GM12878 (cell line): ENCODE measurements at regions not wholly inside any gene's neighbourhood (a gene's known extent, or its start where the extent isn't known, plus 50 kb on each side); places are given as distances from the start of the nearest gene placed in this dataset.

Source experiments
- ATAC-seq: fragments of 200-7000 bp; cut with Tn5 transposase; 3 replicates; pipeline ENCODE4 v1.9.1; 2020; ENCODE audit warnings: mild to moderate bottlenecking, moderate library complexity
- BruUV-seq: library from RNA; stranded (reverse); fragments of 400-500 nt; replicated peaks from 2 replicates; lab custom pipeline; 2021; lab: Mats Ljungman, UMichigan
- CTCF ChIA-PET: fragments of 300-600 bp; sonication (Branson Sonifier 250); formaldehyde crosslinking; extraction: SDS; loops from one replicate; lab custom pipeline; 2021; ENCODE audit warnings: inconsistent platforms; lab: Yijun Ruan, JAX
- POLR2A ChIA-PET: fragments of 350-600 bp; formaldehyde crosslinking; extraction: SDS; loops from one replicate; lab custom pipeline; 2021; ENCODE audit warnings: inconsistent platforms; lab: Charles Lee
- RAD21 ChIA-PET: fragments of 300-600 bp; sonication (Branson Sonifier 250); formaldehyde crosslinking; loops from one replicate; lab custom pipeline; 2023; ENCODE audit warnings: antibody characterized with exemption; ENCODE audit not compliant: unreplicated experiment; lab: Charles Lee
- SMC1A ChIA-PET: fragments of 300-600 bp; sonication (Branson Sonifier 250); formaldehyde crosslinking; loops from one replicate; lab custom pipeline; 2023; ENCODE audit not compliant: unreplicated experiment, uncharacterized antibody; lab: Charles Lee
- DNase-seq: peaks from one replicate; pipeline ENCODE4 v3.0.0-alpha.2; 2011; ENCODE audit warnings: low read depth, low spot score
- FAIRE-seq: peaks from 3 replicates; lab custom pipeline; 2011; peaks lifted over from hg19 to GRCh38; lab: Jason Lieb, UNC
- H2AFZ ChIP-seq: 2 replicates; pipeline ENCODE4 v1.6.0; 2011; ENCODE audit warnings: low read depth, low read length, control low read depth; ENCODE audit not compliant: control insufficient read depth
- H3K27ac ChIP-seq: 2 replicates; pipeline ENCODE4 v1.5.1; 2011; ENCODE audit warnings: control low read depth; ENCODE audit not compliant: control insufficient read depth, insufficient read depth
- H3K27me3 ChIP-seq, 2 experiments: replicated peaks in 1 of 2; 2 replicates each; pipeline versions ENCODE4 v1.6.0 to v1.6.1; 2011; ENCODE audit warnings: low read length in 1 of 2; ENCODE audit not compliant: control insufficient read depth in 2 of 2, insufficient read depth in 2 of 2
- H3K36me3 ChIP-seq, 2 experiments: 2 replicates each; pipeline ENCODE4 v1.5.1; 2011; ENCODE audit warnings: low read length in 1 of 2; ENCODE audit not compliant: control insufficient read depth in 2 of 2, insufficient read depth in 2 of 2
- H3K4me1 ChIP-seq: 2 replicates; pipeline ENCODE4 v1.6.1; 2011; ENCODE audit warnings: mild to moderate bottlenecking, low read length, moderate library complexity, mixed read lengths; ENCODE audit not compliant: control insufficient read depth, insufficient read depth
- H3K4me2 ChIP-seq: 2 replicates; pipeline ENCODE4 v1.6.0; 2011; ENCODE audit warnings: control low read depth; ENCODE audit not compliant: control insufficient read depth, insufficient read depth
- H3K4me3 ChIP-seq: fragments of 200-600 bp; sonication (generic); 2 replicates; pipeline ENCODE4 v1.5.1; 2016
- H3K79me2 ChIP-seq: 2 replicates; pipeline ENCODE4 v1.6.0; 2011; ENCODE audit warnings: low read length; ENCODE audit not compliant: control insufficient read depth, insufficient read depth
- H3K9ac ChIP-seq: 2 replicates; pipeline ENCODE4 v1.8.0; 2011; ENCODE audit warnings: low read length, control low read depth, mixed read lengths; ENCODE audit not compliant: control insufficient read depth, insufficient read depth
- H3K9me3 ChIP-seq: replicated peaks from 3 replicates; pipeline ENCODE4 v1.5.1; 2011; ENCODE audit warnings: mild to moderate bottlenecking, low read length; ENCODE audit not compliant: control insufficient read depth, insufficient read depth
- H4K20me1 ChIP-seq: 2 replicates; pipeline ENCODE4 v1.6.0; 2011; ENCODE audit not compliant: control insufficient read depth, insufficient read depth
- ATF2 ChIP-seq: IDR thresholded peaks from 2 replicates; pipeline ENCODE4 v1.6.1; 2012; ENCODE audit warnings: low read length, inconsistent platforms
- BCL11A ChIP-seq: IDR thresholded peaks from 2 replicates; pipeline ENCODE4 v1.6.1; 2011; ENCODE audit warnings: low read depth, low read length
- FOXM1 ChIP-seq: IDR thresholded peaks from 2 replicates; pipeline ENCODE4 v1.6.1; 2012; ENCODE audit warnings: low read depth, mild to moderate bottlenecking, inconsistent platforms, low read length, moderate library complexity
- IKZF1 ChIP-seq: fragments of 450-650 bp; conservative IDR thresholded peaks from 2 replicates; pipeline ENCODE4 v1.6.1; 2017; ENCODE audit warnings: antibody characterized with exemption, mild to moderate bottlenecking
- JUNB ChIP-seq: IDR thresholded peaks from 2 replicates; pipeline ENCODE4 v1.6.1; 2016; ENCODE audit warnings: antibody characterized with exemption, mild to moderate bottlenecking
- MAX ChIP-seq: IDR thresholded peaks from 2 replicates; pipeline ENCODE4 v1.6.1; 2012; ENCODE audit warnings: low read depth, low read length, improper control_type of control experiment
- MEF2B ChIP-seq: fragments of 450-650 bp; IDR thresholded peaks from 2 replicates; pipeline ENCODE4 v1.6.1; 2018; ENCODE audit warnings: mild to moderate bottlenecking, moderate library complexity; ENCODE audit not compliant: partially characterized antibody, poor library complexity, severe bottlenecking
- NKRF ChIP-seq: fragments of 450-650 bp; conservative IDR thresholded peaks from 2 replicates; pipeline ENCODE4 v1.6.1; 2017; ENCODE audit warnings: mild to moderate bottlenecking, moderate library complexity
- PAX8 ChIP-seq: fragments of 450-650 bp; IDR thresholded peaks from 2 replicates; pipeline ENCODE4 v1.6.1; 2017; ENCODE audit warnings: mild to moderate bottlenecking, moderate library complexity
- RBBP5 ChIP-seq: fragments of 200-600 bp; sonication (generic); conservative IDR thresholded peaks from 2 replicates; pipeline ENCODE4 v1.6.1; 2016
- RFX5 ChIP-seq: IDR thresholded peaks from 2 replicates; pipeline ENCODE4 v1.6.1; 2011; ENCODE audit warnings: low read depth, low read length, improper control_type of control experiment
- SMARCA5 ChIP-seq: fragments of 450-650 bp; IDR thresholded peaks from 2 replicates; pipeline ENCODE4 v1.6.1; 2017; ENCODE audit warnings: mild to moderate bottlenecking
- SMC3 ChIP-seq: IDR thresholded peaks from 2 replicates; pipeline ENCODE4 v1.6.1; 2011; ENCODE audit warnings: low read length, improper control_type of control experiment, borderline replicate concordance
- TBL1XR1 ChIP-seq: IDR thresholded peaks from 2 replicates; pipeline ENCODE4 v1.6.1; 2012; ENCODE audit warnings: low read depth, low read length, improper control_type of control experiment
- TCF12 ChIP-seq: IDR thresholded peaks from 2 replicates; pipeline ENCODE4 v1.6.1; 2011; ENCODE audit warnings: low read depth, mild to moderate bottlenecking, low read length
- ZNF207 ChIP-seq: fragments of 450-650 bp; IDR thresholded peaks from 2 replicates; pipeline ENCODE4 v1.6.1; 2014; ENCODE audit warnings: antibody characterized with exemption, mild to moderate bottlenecking, borderline replicate concordance
- ZNF217 ChIP-seq: fragments of 450-650 bp; IDR thresholded peaks from 2 replicates; pipeline ENCODE4 v1.6.1; 2017; ENCODE audit warnings: antibody characterized with exemption, mild to moderate bottlenecking
- ZNF274 ChIP-seq: IDR thresholded peaks from one replicate; pipeline ENCODE4 v1.8.0; 2011; ENCODE audit not compliant: insufficient read length, insufficient read depth
- ZNF384 ChIP-seq: IDR thresholded peaks from 2 replicates; pipeline ENCODE4 v1.6.1; 2012; ENCODE audit warnings: low read depth, mild to moderate bottlenecking, low read length, improper control_type of control experiment, borderline replicate concordance
- ZSCAN29 ChIP-seq: fragments of 450-650 bp; IDR thresholded peaks from 2 replicates; pipeline ENCODE4 v1.6.1; 2017; ENCODE audit warnings: mild to moderate bottlenecking, moderate library complexity
- WGBS: methylation state at CpG from one replicate; pipeline ENCODE4 v1.1.6; 2016; ENCODE audit warnings: low lambda C conversion rate; ENCODE audit not compliant: insufficient replicate concordance, insufficient coverage; ENCODE audit errors: missing lambda C conversion rate; 5-methylcytosine and 5-hydroxymethylcytosine counted together
- in situ Hi-C: fragments of 300-500 bp; cut with MboI; formaldehyde crosslinking; loops from 9 replicates; pipeline ENCODE4 v1.14.3; 2018; ENCODE audit warnings: mixed read lengths
- intact Hi-C: fragments of 100-400 bp; cut with micrococcal nuclease; formaldehyde crosslinking; loops from one replicate; pipeline ENCODE4 v1.14.2; 2022; ENCODE audit not compliant: unreplicated experiment

- H3K4me2 ChIP-seq = no peak overlapping the region
- ATAC-seq = no peak
- H2AFZ ChIP-seq = no peak overlapping the region
- H3K27me3 ChIP-seq = no peaks in the 10 kb centered on the region
- TF ChIP-seq ZNF384 = no peak
- TF ChIP-seq ATF2 = no peak
- no peak for TF ChIP-seq MEF2B
- no peak for TF ChIP-seq SMARCA5
- no peak for TF ChIP-seq ZSCAN29
- no peak for TF ChIP-seq FOXM1
- no peak for TF ChIP-seq TBL1XR1
- TF ChIP-seq ZNF207 = no peak
- TF ChIP-seq PAX8 = no peak
- no peak for TF ChIP-seq TCF12
- no peak for TF ChIP-seq BCL11A
- no peak for TF ChIP-seq ZNF274
- no peak for TF ChIP-seq NKRF
- TF ChIP-seq RFX5 = no peak
- TF ChIP-seq IKZF1 = no peak
- TF ChIP-seq JUNB = no peak
- no peak for TF ChIP-seq MAX
- no peak for TF ChIP-seq RBBP5
- TF ChIP-seq SMC3 = no peak
- no peak for TF ChIP-seq ZNF217
- ChIA-PET POLR2A (interaction anchor here (0.7 to 1.2 kb wide), 4 partner anchors 18 to 119 kb away, joined by 3 to 4 read pairs (median 3); no protein-coding TSS in a partner anchor), RAD21 (interaction anchor here (1.2 kb wide), 1 partner anchor 12 kb away, joined by 4 read pairs; no protein-coding TSS in a partner anchor), CTCF (no interaction called here), SMC1A (interaction anchor here (1.4 to 1.8 kb wide), 2 partner anchors 11 kb away, joined by 3 to 9 read pairs; no protein-coding TSS in a partner anchor)
- no peak for FAIRE-seq
- BruUV-seq = no TSS peak
- H3K27ac ChIP-seq = no peak overlapping the region
- no peak overlapping the region for H3K9ac ChIP-seq
- in situ Hi-C loops (no loop called here), intact Hi-C loops (no loop called here)
- 95% methylated on average over 6 of the region's 6 CpGs for WGBS
- H3K4me3 ChIP-seq = no peak overlapping the region
- H3K9me3 ChIP-seq = no peaks in the 10 kb centered on the region; the same call in 2 of the 3 replicates
- H3K79me2 ChIP-seq = no peaks in the 10 kb centered on the region
- no peak for DNase-seq
- H4K20me1 ChIP-seq = no peaks in the 10 kb centered on the region
- no peaks in the 10 kb centered on the region for H3K36me3 ChIP-seq
- H3K4me1 ChIP-seq = peaks cover 4% of the 10 kb centered on the region; the same call in 1 of the 2 replicates
Measured at GRCh38 chr5:173809014-173809413, 79.1 kb upstream of the CPEB4 start.
